Activated CD8-positive, alpha-beta T cell treated with anti-CD3 and anti-CD28 coated beads for 36 hours (primary cell): ENCODE measurements at regions not wholly inside any gene's neighbourhood (a gene's known extent, or its start where the extent isn't known, plus 50 kb on each side); places are given as distances from the start of the nearest gene placed in this dataset.

Experiments
- ATAC-seq: fragments of 200-7000 bp; cut with Tn5 transposase; one replicate; pipeline ENCODE4 v1.10.0; 2021; ENCODE audit warnings: mild to moderate bottlenecking, moderate library complexity
- CTCF ChIA-PET: fragments of 350-600 bp; sonication (Branson Sonifier 250); formaldehyde crosslinking; loops from one replicate; lab custom pipeline; 2021; ENCODE audit warnings: antibody characterized with exemption; lab: Charles Lee
- POLR2A ChIA-PET: fragments of 350-600 bp; sonication (Branson Sonifier 250); formaldehyde crosslinking; loops from one replicate; lab custom pipeline; 2021; ENCODE audit warnings: antibody characterized with exemption; lab: Charles Lee
- DNase-seq: peaks from one replicate; pipeline ENCODE4 v3.0.0-alpha.2; 2020
- H3K27ac Mint-ChIP-seq: one replicate; pipeline ENCODE4 v1.8.0; 2021; ENCODE audit warnings: mild to moderate bottlenecking, mixed read lengths
- H3K27me3 Mint-ChIP-seq: one replicate; pipeline ENCODE4 v1.8.0; 2021; ENCODE audit warnings: mixed read lengths
- H3K36me3 Mint-ChIP-seq: one replicate; pipeline ENCODE4 v1.8.0; 2021; ENCODE audit warnings: low read depth, mixed read lengths
- H3K4me1 Mint-ChIP-seq: one replicate; pipeline ENCODE4 v1.8.0; 2021; ENCODE audit warnings: low read depth, mixed read lengths
- H3K4me3 Mint-ChIP-seq: one replicate; pipeline ENCODE4 v1.8.0; 2021; ENCODE audit warnings: mild to moderate bottlenecking, moderate library complexity, mixed read lengths
- H3K9me3 Mint-ChIP-seq: one replicate; pipeline ENCODE4 v1.8.0; 2021; ENCODE audit warnings: mixed read lengths
- intact Hi-C: fragments of 100-400 bp; cut with micrococcal nuclease; formaldehyde crosslinking; loops from one replicate; pipeline ENCODE4 v1.10.0; 2022
- TF ChIP-seq, protein P1 (sequence below): fragments of 200-600 bp; IDR thresholded peaks from one replicate; pipeline ENCODE4 v1.8.0; 2022; ENCODE audit warnings: antibody characterized with exemption, mild to moderate bottlenecking

DNA sequence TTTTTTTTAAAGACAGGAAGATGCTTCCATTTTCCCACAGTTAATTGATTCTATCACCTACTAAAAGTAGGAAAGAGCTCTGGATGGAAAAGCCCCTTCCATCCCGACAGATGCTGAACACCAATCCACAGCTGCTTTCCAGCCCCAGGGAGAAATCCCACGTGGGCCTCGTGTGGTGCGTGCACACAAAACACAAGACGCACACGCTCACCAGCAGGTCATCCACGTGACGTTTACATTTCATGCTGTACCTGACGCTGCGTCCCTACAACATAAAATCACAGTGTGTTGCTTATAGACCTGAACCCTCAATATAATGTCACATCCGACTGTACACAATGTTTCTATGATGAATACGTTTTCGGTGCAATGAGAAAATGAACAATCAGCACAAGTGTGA is 50.2 kb upstream of the DACT2 start:
- ChIA-PET CTCF (interaction anchor here (0.6 to 1.8 kb wide), 13 partner anchors 8 to 580 kb away, joined by 3 to 11 read pairs (median 3); no protein-coding TSS in a partner anchor), POLR2A (no interaction called here)
- Mint-ChIP-seq H3K27ac (no peak overlapping the region), H3K36me3 (no peaks in the 10 kb centered on the region), H3K27me3 (peaks cover 7% of the 10 kb centered on the region), H3K4me3 (no peak overlapping the region), H3K9me3 (no peaks in the 10 kb centered on the region), H3K4me1 (peaks cover 4% of the 10 kb centered on the region)
- TF ChIP-seq, protein P1, sequence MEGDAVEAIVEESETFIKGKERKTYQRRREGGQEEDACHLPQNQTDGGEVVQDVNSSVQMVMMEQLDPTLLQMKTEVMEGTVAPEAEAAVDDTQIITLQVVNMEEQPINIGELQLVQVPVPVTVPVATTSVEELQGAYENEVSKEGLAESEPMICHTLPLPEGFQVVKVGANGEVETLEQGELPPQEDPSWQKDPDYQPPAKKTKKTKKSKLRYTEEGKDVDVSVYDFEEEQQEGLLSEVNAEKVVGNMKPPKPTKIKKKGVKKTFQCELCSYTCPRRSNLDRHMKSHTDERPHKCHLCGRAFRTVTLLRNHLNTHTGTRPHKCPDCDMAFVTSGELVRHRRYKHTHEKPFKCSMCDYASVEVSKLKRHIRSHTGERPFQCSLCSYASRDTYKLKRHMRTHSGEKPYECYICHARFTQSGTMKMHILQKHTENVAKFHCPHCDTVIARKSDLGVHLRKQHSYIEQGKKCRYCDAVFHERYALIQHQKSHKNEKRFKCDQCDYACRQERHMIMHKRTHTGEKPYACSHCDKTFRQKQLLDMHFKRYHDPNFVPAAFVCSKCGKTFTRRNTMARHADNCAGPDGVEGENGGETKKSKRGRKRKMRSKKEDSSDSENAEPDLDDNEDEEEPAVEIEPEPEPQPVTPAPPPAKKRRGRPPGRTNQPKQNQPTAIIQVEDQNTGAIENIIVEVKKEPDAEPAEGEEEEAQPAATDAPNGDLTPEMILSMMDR: no peak
- ATAC-seq: no peak
- no peak for DNase-seq
- intact Hi-C loops: loop anchor here (2.0 kb wide), 1 partner anchor 515 kb away; no protein-coding TSS in a partner anchor

DNA sequence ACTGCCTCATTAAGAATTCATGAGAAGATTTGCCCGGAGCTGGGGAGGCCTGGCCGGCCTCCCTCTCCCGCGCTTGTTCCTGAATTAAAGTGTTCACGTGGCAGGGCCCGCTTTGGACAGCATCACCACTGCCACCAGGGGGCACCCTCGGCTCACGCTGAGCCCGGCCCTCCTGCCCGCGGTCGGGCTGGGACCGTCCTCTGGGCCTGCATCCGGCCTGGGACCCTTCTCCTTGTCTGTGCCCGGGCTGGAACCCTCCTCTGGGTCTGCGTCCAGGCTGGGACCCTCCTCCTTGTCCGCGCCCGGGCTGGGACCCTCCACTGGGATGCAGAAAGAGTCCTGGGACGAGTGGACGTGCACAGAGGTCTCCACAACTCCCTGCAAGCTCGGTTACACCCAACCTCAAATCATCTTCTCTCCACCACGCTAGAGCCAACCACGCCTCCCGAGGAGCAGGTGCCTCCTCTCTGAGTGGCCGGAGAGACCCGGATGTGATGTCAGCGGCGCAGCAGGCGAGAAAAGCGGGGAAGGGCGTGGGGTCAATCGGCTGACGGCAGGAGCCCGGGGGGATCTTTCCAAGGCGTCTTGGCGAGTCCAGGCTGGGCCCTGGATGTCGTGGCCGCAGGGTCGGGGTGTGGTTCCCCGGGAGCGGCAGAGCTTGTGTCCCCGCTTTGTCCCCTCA is 50.9 kb upstream of the DACT2 start:
- CTCF ChIA-PET: interaction anchor here (0.6 to 1.8 kb wide), 14 partner anchors 9 to 579 kb away, joined by 3 to 11 read pairs (median 3); no protein-coding TSS in a partner anchor
- H3K27ac Mint-ChIP-seq: no peak overlapping the region
- peaks cover 4% of the 10 kb centered on the region for H3K4me1 Mint-ChIP-seq
- ATAC-seq (peak; percentile 72), DNase-seq (peak; percentile 75)
- TF ChIP-seq, protein P1: peak; percentile 73
- H3K4me3 Mint-ChIP-seq: no peak overlapping the region
- POLR2A ChIA-PET: no interaction called here
- H3K36me3 Mint-ChIP-seq: no peaks in the 10 kb centered on the region
- intact Hi-C loops: loop anchor here (2.0 kb wide), 1 partner anchor 514 kb away; no protein-coding TSS in a partner anchor
- peaks cover 7% of the 10 kb centered on the region for H3K27me3 Mint-ChIP-seq
- no peaks in the 10 kb centered on the region for H3K9me3 Mint-ChIP-seq

DNA sequence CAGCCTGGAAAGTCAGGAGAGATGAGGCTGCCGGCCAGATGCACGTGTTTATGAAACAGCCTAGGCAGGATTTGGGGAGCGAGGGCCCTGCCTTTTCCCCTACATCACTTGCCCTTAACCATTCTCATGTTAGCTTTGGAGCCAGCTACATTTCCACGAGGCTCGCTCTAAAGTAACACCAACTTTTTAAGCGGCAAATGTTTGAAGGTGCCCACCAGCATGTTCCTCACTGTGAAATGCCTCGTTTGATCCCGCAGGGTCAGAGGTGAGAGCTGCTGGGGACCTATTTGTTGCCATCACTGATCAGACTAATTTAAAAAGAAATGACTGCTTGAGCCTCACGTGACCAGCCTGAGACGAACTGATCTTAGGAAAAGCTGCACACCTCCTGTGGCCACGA is 51.6 kb upstream of the DACT2 start:
- ATAC-seq (no peak), DNase-seq (no peak)
- CTCF ChIA-PET: interaction anchor here (0.9 to 1.8 kb wide), 4 partner anchors 74 to 521 kb away, joined by 3 to 11 read pairs (median 4); no protein-coding TSS in a partner anchor
- intact Hi-C loops: loop anchor here (2.0 kb wide), 1 partner anchor 514 kb away; no protein-coding TSS in a partner anchor
- POLR2A ChIA-PET: interaction anchor here (0.6 kb wide), 1 partner anchor 21 kb away, joined by 3 read pairs; no protein-coding TSS in a partner anchor
- Mint-ChIP-seq H3K4me1 (peaks cover 4% of the 10 kb centered on the region), H3K4me3 (no peak overlapping the region), H3K9me3 (no peaks in the 10 kb centered on the region), H3K36me3 (no peaks in the 10 kb centered on the region), H3K27ac (no peak overlapping the region), H3K27me3 (peaks cover 5% of the 10 kb centered on the region)
- TF ChIP-seq, protein P1: no peak

DNA sequence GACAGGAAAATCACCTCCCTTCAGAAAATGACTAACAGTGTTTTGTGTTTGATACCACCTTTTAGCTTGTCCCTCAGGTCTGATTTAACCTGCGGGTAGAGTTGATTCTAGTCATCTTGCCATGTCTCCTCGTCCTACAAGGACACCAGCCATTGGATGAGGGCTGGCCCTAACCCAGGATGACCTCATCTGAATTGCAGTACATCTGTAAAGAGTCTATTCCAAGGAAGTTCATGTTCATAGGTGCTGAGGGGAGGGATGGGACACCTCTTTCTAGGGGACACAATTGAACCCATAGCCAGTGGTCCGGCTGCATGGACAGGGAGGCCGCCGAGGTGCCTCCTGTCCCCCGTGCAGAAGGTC is 52.0 kb upstream of the DACT2 start:
- intact Hi-C loops: loop anchor here (2.0 kb wide), 1 partner anchor 513 kb away; no protein-coding TSS in a partner anchor
- no peak overlapping the region for H3K27ac Mint-ChIP-seq
- peaks cover 4% of the 10 kb centered on the region for H3K4me1 Mint-ChIP-seq
- no peak for DNase-seq
- no peak overlapping the region for H3K4me3 Mint-ChIP-seq
- peaks cover 4% of the 10 kb centered on the region for H3K27me3 Mint-ChIP-seq
- ChIA-PET POLR2A (interaction anchor here (0.6 kb wide), 1 partner anchor 21 kb away, joined by 3 read pairs; no protein-coding TSS in a partner anchor), CTCF (interaction anchor here (0.9 to 1.2 kb wide), 2 partner anchors 514 to 521 kb away, joined by 4 read pairs; no protein-coding TSS in a partner anchor)
- no peaks in the 10 kb centered on the region for H3K9me3 Mint-ChIP-seq
- TF ChIP-seq, protein P1: no peak
- ATAC-seq: no peak
- H3K36me3 Mint-ChIP-seq: no peaks in the 10 kb centered on the region
